ENCODE measurements at regions not wholly inside any gene's neighbourhood (a gene's known extent, or its start where the extent isn't known, plus 50 kb on each side); places are given as distances from the start of the nearest gene placed in this dataset.

DNA sequence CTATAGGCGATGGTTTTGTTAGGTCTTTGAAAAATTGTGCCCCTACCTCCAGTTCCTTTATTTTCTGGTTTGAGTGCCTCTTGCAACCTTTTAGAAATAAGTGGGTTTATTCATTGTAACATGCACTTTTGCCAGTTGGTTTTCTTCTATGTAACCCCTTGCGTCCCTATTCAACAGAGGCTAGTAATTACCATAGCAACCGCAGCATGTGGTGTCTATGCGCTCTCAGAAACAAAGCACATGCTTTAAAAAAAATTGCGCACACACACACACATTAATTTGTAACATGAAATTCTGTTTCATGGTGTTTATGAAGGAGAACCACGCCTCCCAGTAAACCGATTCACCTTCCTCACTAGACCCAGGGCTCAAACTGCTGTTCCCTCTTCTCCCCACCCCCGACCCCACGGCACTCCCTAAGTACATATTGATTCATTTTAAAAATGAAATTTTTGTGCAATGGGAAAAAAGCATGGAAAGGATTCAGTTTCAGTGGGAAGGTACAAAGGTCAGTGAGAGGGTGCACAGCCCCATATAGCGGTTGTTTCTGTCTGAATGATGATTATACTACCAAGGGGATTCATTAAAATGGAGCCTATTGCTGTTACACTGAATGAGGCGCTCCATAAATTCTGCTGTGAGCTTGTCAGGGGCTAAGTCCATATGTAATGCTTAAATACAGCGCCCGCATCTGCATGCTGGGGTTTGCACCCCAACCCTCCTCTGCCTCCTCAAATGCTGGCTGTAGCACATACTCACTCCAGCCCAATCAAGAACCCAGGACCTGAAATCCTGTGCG lies 206.9 kb downstream of the ICOS start:
- TF ChIP-seq FOXP2 (optimal IDR thresholded peaks at IDR 0.05; ENCODE audit: control extremely low read depth, extremely low read length, insufficient read depth) (no peak), EZH2 (IDR thresholded peaks at IDR 0.05) (no peak)
